Sigmoid colon (tissue), 4 donors: ENCODE measurements at regions not wholly inside any gene's neighbourhood (a gene's known extent, or its start where the extent isn't known, plus 50 kb on each side); places are given as distances from the start of the nearest gene placed in this dataset.

Experiments
- POLR2A ChIP-seq, 2 donors: fragments of 450-650 bp; IDR thresholded peaks; one replicate each; pipeline ENCODE4 v1.6.1; 2016; ENCODE audit warnings: antibody characterized with exemption in 2 of 2, mild to moderate bottlenecking in 2 of 2, moderate library complexity in 2 of 2
- POLR2AphosphoS5 ChIP-seq, 4 donors: sonication (generic); formaldehyde crosslinking; IDR thresholded peaks; one replicate each; pipeline ENCODE4 v1.6.1; 2017; ENCODE audit warnings: antibody characterized with exemption in 4 of 4
- TF ChIP-seq, protein P1 (sequence below), 4 experiments: fragments of 450-650 bp in 3 of 4; fragments of 200-600 bp in 1 of 4; IDR thresholded peaks; one replicate each; pipeline ENCODE4 v1.5.1; 2016 to 2019; ENCODE audit warnings: antibody characterized with exemption in 4 of 4, mild to moderate bottlenecking in 3 of 4, moderate library complexity in 2 of 4

DNA sequence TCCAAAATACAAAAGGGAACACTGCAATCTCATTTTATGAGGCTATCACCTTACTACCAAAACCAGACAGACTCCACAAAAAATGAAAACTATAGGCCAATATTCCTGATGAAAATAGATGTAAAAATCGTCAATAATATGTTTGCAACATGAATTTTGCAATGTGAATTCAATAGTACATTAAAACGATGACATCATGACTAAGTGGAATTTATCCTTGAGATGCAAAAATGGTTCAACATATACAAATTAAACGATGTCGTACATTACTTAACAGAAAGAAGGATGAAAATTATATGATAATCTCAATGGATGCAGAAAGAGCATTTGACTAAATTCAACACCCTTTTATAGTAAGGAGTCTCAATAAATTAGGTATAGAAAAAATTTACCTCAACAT, 123.0 kb downstream of the AREG start:
- TF ChIP-seq POLR2A (IDR thresholded peaks at IDR 0.05) (no peak), POLR2AphosphoS5 (IDR thresholded peaks at IDR 0.05) (no peak)
- TF ChIP-seq, protein P1, sequence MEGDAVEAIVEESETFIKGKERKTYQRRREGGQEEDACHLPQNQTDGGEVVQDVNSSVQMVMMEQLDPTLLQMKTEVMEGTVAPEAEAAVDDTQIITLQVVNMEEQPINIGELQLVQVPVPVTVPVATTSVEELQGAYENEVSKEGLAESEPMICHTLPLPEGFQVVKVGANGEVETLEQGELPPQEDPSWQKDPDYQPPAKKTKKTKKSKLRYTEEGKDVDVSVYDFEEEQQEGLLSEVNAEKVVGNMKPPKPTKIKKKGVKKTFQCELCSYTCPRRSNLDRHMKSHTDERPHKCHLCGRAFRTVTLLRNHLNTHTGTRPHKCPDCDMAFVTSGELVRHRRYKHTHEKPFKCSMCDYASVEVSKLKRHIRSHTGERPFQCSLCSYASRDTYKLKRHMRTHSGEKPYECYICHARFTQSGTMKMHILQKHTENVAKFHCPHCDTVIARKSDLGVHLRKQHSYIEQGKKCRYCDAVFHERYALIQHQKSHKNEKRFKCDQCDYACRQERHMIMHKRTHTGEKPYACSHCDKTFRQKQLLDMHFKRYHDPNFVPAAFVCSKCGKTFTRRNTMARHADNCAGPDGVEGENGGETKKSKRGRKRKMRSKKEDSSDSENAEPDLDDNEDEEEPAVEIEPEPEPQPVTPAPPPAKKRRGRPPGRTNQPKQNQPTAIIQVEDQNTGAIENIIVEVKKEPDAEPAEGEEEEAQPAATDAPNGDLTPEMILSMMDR (IDR thresholded peaks at IDR 0.05): no peak
